SK-N-SH (cell line): ENCODE measurements at regions not wholly inside any gene's neighbourhood (a gene's known extent, or its start where the extent isn't known, plus 50 kb on each side); places are given as distances from the start of the nearest gene placed in this dataset.
A peak's percentile ranks its signal among the peaks of the same experiment; 100 is the strongest.

Experiments
- CTCF ChIA-PET: fragments of 300-600, 350-600 bp; formaldehyde crosslinking; extraction: SDS; loops from one replicate; lab custom pipeline; 2021; lab: Yijun Ruan, JAX
- POLR2A ChIA-PET: fragments of 350-600 bp; sonication (Branson Sonifier 250); formaldehyde crosslinking; extraction: SDS; loops from one replicate; lab custom pipeline; 2020; ENCODE audit warnings: antibody characterized with exemption, inconsistent platforms; lab: Yijun Ruan, JAX
- DNase-seq: peaks from one replicate; pipeline ENCODE4 v3.0.0; 2012
- H2AFZ ChIP-seq: fragments of 200-600 bp; sonication (generic); 2 replicates; pipeline ENCODE4 v1.8.1; 2016; ENCODE audit warnings: antibody characterized with exemption, mild to moderate bottlenecking, low read depth
- H3F3A ChIP-seq: fragments of 200-600 bp; sonication (generic); replicated peaks from 2 replicates; pipeline ENCODE3; 2016; ENCODE audit warnings: antibody characterized with exemption, mild to moderate bottlenecking; ENCODE audit not compliant: insufficient read depth
- H3K27ac ChIP-seq, 2 experiments: fragments of 200-500 bp in 1 of 2; fragments of 200-600 bp in 1 of 2; sonication (Bioruptor generic) in 1 of 2; sonication (generic), shearing (Covaris generic) in 1 of 2; 2 replicates each; pipeline versions ENCODE4 v1.5.1 to v1.6.1; 2014 to 2016; ENCODE audit warnings: low read depth in 2 of 2, inconsistent platforms in 1 of 2, low read length in 1 of 2, mild to moderate bottlenecking in 1 of 2, mixed read lengths in 1 of 2
- H3K27me3 ChIP-seq: fragments of 200-600 bp; sonication (generic), shearing (Covaris generic); 2 replicates; pipeline ENCODE4 v1.6.1; 2016; ENCODE audit warnings: mixed run types; ENCODE audit not compliant: insufficient read depth
- H3K36me3 ChIP-seq, 2 experiments: fragments of 200-500 bp in 1 of 2; fragments of 200-600 bp in 1 of 2; sonication (Bioruptor generic) in 1 of 2; sonication (generic) in 1 of 2; replicated peaks in 1 of 2; 2 replicates each; pipeline versions ENCODE3 to v1.5.1; 2014 to 2016; ENCODE audit warnings: low read length in 1 of 2, mild to moderate bottlenecking in 1 of 2; ENCODE audit not compliant: insufficient read depth in 2 of 2, control insufficient read depth in 1 of 2
- H3K4me1 ChIP-seq, 2 experiments: fragments of 200-500 bp in 1 of 2; fragments of 200-600 bp in 1 of 2; sonication (Bioruptor generic) in 1 of 2; sonication (generic), shearing (Covaris generic) in 1 of 2; 2 replicates each; pipeline versions ENCODE4 v1.5.1 to v1.6.1; 2014 to 2016; ENCODE audit warnings: low read depth in 1 of 2, low read length in 1 of 2, mixed run types in 1 of 2; ENCODE audit not compliant: insufficient read depth in 2 of 2, control insufficient read depth in 1 of 2
- H3K4me2 ChIP-seq: fragments of 200-600 bp; sonication (generic), shearing (Covaris generic); 2 replicates; pipeline ENCODE4 v1.6.1; 2017; ENCODE audit warnings: mixed run types
- H3K4me3 ChIP-seq, 2 experiments: fragments of 200-500 bp in 1 of 2; fragments of 200-600 bp in 1 of 2; sonication (Bioruptor generic) in 1 of 2; sonication (generic), shearing (Covaris generic) in 1 of 2; 2 replicates each; pipeline versions ENCODE4 v1.5.1 to v1.8.1; 2014 to 2016; ENCODE audit warnings: low read depth in 2 of 2, inconsistent platforms in 1 of 2, low read length in 1 of 2, mild to moderate bottlenecking in 1 of 2, mixed read lengths in 1 of 2, moderate library complexity in 1 of 2
- H3K79me2 ChIP-seq: fragments of 200-600 bp; sonication (generic); 2 replicates; pipeline ENCODE4 v1.8.1; 2017; ENCODE audit warnings: mild to moderate bottlenecking; ENCODE audit not compliant: insufficient read depth
- H3K9ac ChIP-seq: fragments of 200-600 bp; sonication (generic); 2 replicates; pipeline ENCODE4 v1.6.1; 2017; ENCODE audit warnings: mixed run types
- H3K9me2 ChIP-seq: fragments of 200-600 bp; sonication (generic); 2 replicates; pipeline ENCODE4 v1.6.1; 2017; ENCODE audit warnings: mixed run types
- H3K9me3 ChIP-seq: fragments of 200-600 bp; sonication (generic); 2 replicates; pipeline ENCODE4 v1.6.1; 2017; ENCODE audit warnings: mixed run types, mild to moderate bottlenecking, moderate library complexity
- H4K20me1 ChIP-seq: fragments of 200-600 bp; sonication (generic); 2 replicates; pipeline ENCODE4 v1.6.1; 2017; ENCODE audit warnings: mild to moderate bottlenecking, mixed run types; ENCODE audit not compliant: insufficient read depth
- EZH2phosphoT487 ChIP-seq: fragments of 200-600 bp; sonication (generic); IDR thresholded peaks from 2 replicates; pipeline ENCODE4 v1.6.1; 2017; ENCODE audit warnings: low read depth, mixed run types, mild to moderate bottlenecking, antibody characterized with exemption, moderate library complexity, borderline replicate concordance
- FOSL2 ChIP-seq: IDR thresholded peaks from 2 replicates; pipeline ENCODE4 v1.4.0; 2012; ENCODE audit warnings: low read depth, mild to moderate bottlenecking, moderate library complexity, borderline replicate concordance
- FOXJ3 ChIP-seq: sonication (generic); formaldehyde crosslinking; IDR thresholded peaks from 2 replicates; pipeline ENCODE4 v1.5.1; 2020; ENCODE audit warnings: mild to moderate bottlenecking, missing genetic modification reagents
- JUND ChIP-seq: IDR thresholded peaks from 2 replicates; pipeline ENCODE4 v1.4.0; 2012
- MAX ChIP-seq: IDR thresholded peaks from 2 replicates; pipeline ENCODE4 v1.4.0; 2012; ENCODE audit warnings: low read depth
- PBX3 ChIP-seq: IDR thresholded peaks from 2 replicates; pipeline ENCODE4; 2012
- RAD21 ChIP-seq: IDR thresholded peaks from 2 replicates; pipeline ENCODE4 v1.6.1; 2012; ENCODE audit warnings: mild to moderate bottlenecking, low read length
- SIN3A ChIP-seq: IDR thresholded peaks from 2 replicates; pipeline ENCODE4 v1.6.1; 2012; ENCODE audit warnings: low read depth, mild to moderate bottlenecking, low read length, moderate library complexity, borderline replicate concordance
- SMC3 ChIP-seq: IDR thresholded peaks from 2 replicates; pipeline ENCODE4 v1.6.1; 2012; ENCODE audit warnings: low read depth, low read length, improper control_type of control experiment
- TCF12 ChIP-seq: IDR thresholded peaks from 2 replicates; pipeline ENCODE4 v1.4.0; 2012
- USF1 ChIP-seq: IDR thresholded peaks from 2 replicates; pipeline ENCODE4 v1.4.0; 2012; ENCODE audit warnings: low read depth, borderline replicate concordance
- YY1 ChIP-seq: IDR thresholded peaks from 2 replicates; pipeline ENCODE4 v1.4.0; 2012; ENCODE audit warnings: low read depth, mild to moderate bottlenecking
- whole genome bisulfite sequencing: methylation state at CpG from one replicate; pipeline ENCODE4 v1.1.6; 2017; ENCODE audit warnings: low lambda C conversion rate; 5-methylcytosine and 5-hydroxymethylcytosine counted together

DNA sequence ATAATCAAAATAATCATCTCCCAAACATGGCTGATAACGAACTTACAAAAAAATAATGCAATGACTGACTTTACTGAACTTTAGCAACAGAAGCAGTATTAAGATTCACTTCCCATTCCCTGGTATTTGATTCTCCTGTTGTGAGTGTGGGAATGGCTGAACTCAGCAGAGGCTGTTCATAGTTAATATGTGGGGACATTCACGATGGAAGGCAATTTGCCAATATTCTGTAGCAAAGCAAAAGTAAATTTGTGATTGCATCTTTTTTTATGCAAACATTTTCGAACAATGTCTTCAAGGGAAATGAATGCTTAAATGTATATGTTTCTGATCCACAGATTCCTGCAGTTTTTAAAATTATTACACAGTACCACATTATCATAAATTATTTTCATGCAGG, 431.7 kb upstream of the KLF6 start:
- no peak for DNase-seq
- H3K36me3 ChIP-seq, result no peaks in the 10 kb centered on the region

GRCh38 chr10:4215963-4216575, 431.1 kb upstream of the KLF6 start:
- TF ChIP-seq MAX (no peak), JUND (no peak), TCF12 (no peak), EZH2phosphoT487 (no peak), FOSL2 (no peak), PBX3 (no peak), RAD21 (no peak), SIN3A (no peak), USF1 (no peak), FOXJ3 (CRISPR knock-in tag) (no peak)
- Histone ChIP-seq H3K36me3 (no peaks in the 10 kb centered on the region), H3K4me1 (peaks cover 17 to 19% of the 10 kb centered on the region in 2 experiments; a peak in 3 of 4 replicates), H3K27ac (peak overlapping the region; percentile 34 to 80; a peak in 3 of 4 replicates), H2AFZ (peak overlapping the region; percentile 45), H3F3A (peaks cover 9% of the 10 kb centered on the region), H3K79me2 (no peaks in the 10 kb centered on the region), H4K20me1 (no peaks in the 10 kb centered on the region), H3K9ac (no peak overlapping the region), H3K4me3 (no peak overlapping the region), H3K9me3 (no peaks in the 10 kb centered on the region), H3K4me2 (peak overlapping the region; percentile 25), H3K27me3 (no peaks in the 10 kb centered on the region), H3K9me2 (no peaks in the 10 kb centered on the region)
- POLR2A ChIA-PET, result no interaction called here
- WGBS, result 55% methylated on average over 4 of the region's 4 CpGs
- no peak for DNase-seq
- CTCF ChIA-PET, result interaction anchor here (0.7 kb wide), 1 partner anchor 42 kb away, joined by 3 read pairs; no protein-coding TSS in a partner anchor

More for the DNA sequence above, 431.7 kb upstream of the KLF6 start:
- Histone ChIP-seq H3K4me3 (no peak overlapping the region), H3K27me3 (no peaks in the 10 kb centered on the region), H3K4me1 (peaks cover 17 to 19% of the 10 kb centered on the region in 2 experiments; a peak in 3 of 4 replicates), H3K9ac (no peak overlapping the region), H3K4me2 (0 out of 2 replicates have a peak overlapping the region, but pooled peaks have one; percentile 25), H3K9me3 (no peaks in the 10 kb centered on the region), H4K20me1 (no peaks in the 10 kb centered on the region), H3K79me2 (no peaks in the 10 kb centered on the region), H3F3A (peaks cover 9% of the 10 kb centered on the region), H2AFZ (no peak overlapping the region), H3K27ac (peak overlapping the region; percentile 22 to 80; a peak in 2 of 4 replicates), H3K9me2 (no peaks in the 10 kb centered on the region)
- TF ChIP-seq YY1 (no peak), SMC3 (no peak)
- 29% methylated on average over 3 of the region's 3 CpGs for WGBS
- ChIA-PET POLR2A (no interaction called here), CTCF (interaction anchor here (0.6 kb wide), 1 partner anchor 996 kb away, joined by 3 read pairs; no protein-coding TSS in a partner anchor)
